Lower lobe of right lung (tissue), 2 donors: ENCODE measurements at regions not wholly inside any gene's neighbourhood (a gene's known extent, or its start where the extent isn't known, plus 50 kb on each side); places are given as distances from the start of the nearest gene placed in this dataset.
"Not testable (repeated sequence)": the region's sequence is repeated elsewhere in the genome, so short reads cannot be mapped to it uniquely, and the experiment has no call there.

ENCODE experiments used
- ATAC-seq, 2 donors: fragments of 200-7000 bp; cut with Tn5 transposase; one replicate each; pipeline ENCODE4 v1.9.1; 2020 to 2022; ENCODE audit warnings: mild to moderate bottlenecking in 2 of 2, moderate library complexity in 2 of 2
- DNase-seq: peaks from one replicate; pipeline ENCODE4 v3.0.0-alpha.2; 2020
- H3K27ac ChIP-seq: fragments of 200-600 bp; one replicate; pipeline ENCODE4 v1.8.0; 2022
- H3K27me3 ChIP-seq: fragments of 200-600 bp; one replicate; pipeline ENCODE4 v1.8.0; 2022; ENCODE audit warnings: low read depth
- H3K36me3 ChIP-seq: fragments of 200-600 bp; one replicate; pipeline ENCODE4 v1.8.0; 2022; ENCODE audit warnings: mild to moderate bottlenecking
- H3K4me1 ChIP-seq: fragments of 200-600 bp; one replicate; pipeline ENCODE4 v1.8.0; 2022
- H3K4me3 ChIP-seq: fragments of 200-600 bp; one replicate; pipeline ENCODE4 v1.8.0; 2022; ENCODE audit warnings: mild to moderate bottlenecking
- H3K9me3 ChIP-seq: fragments of 200-600 bp; one replicate; pipeline ENCODE4 v1.8.0; 2022
- CTCF ChIP-seq: fragments of 200-600 bp; IDR thresholded peaks from one replicate; pipeline ENCODE4 v1.8.0; 2022; ENCODE audit warnings: antibody characterized with exemption, mild to moderate bottlenecking
- intact Hi-C: fragments of 100-400 bp; cut with DNase I; formaldehyde crosslinking; loops from one replicate; pipeline ENCODE4 v1.11.0; 2022
- donor health status: DM: no; HTN: yes; CAD: no; lungs with severe emphysema.

GRCh38 chr2:145909766-145910165, 1389.8 kb upstream of the ZEB2 start:
- ATAC-seq, result no peak
- Histone ChIP-seq H3K27ac (no peak overlapping the region), H3K9me3 (no peaks in the 10 kb centered on the region), H3K4me1 (no peaks in the 10 kb centered on the region), H3K4me3 (no peak overlapping the region), H3K27me3 (no peaks in the 10 kb centered on the region), H3K36me3 (no peaks in the 10 kb centered on the region)
- intact Hi-C loops, result no loop called here
- no peak for DNase-seq
- no peak for TF ChIP-seq CTCF

- no peak for TF ChIP-seq CTCF
- ATAC-seq, result no peak
Measured at GRCh38 chr2:145909175-145909755, 1389.3 kb upstream of the ZEB2 start.

GRCh38 chr2:145906354-145906753, 1386.4 kb upstream of the ZEB2 start:
- intact Hi-C loops, result no loop called here
- DNase-seq, result no peak
- Histone ChIP-seq H3K36me3 (no peaks in the 10 kb centered on the region), H3K9me3 (no peaks in the 10 kb centered on the region), H3K4me1 (no peaks in the 10 kb centered on the region), H3K27ac (no peak overlapping the region), H3K4me3 (no peak overlapping the region), H3K27me3 (no peaks in the 10 kb centered on the region)
- TF ChIP-seq CTCF, result no peak
- no peak for ATAC-seq

More at GRCh38 chr2:145909175-145909755, 1389.3 kb upstream of the ZEB2 start:
- Histone ChIP-seq H3K27ac (no peak overlapping the region), H3K27me3 (no peaks in the 10 kb centered on the region), H3K9me3 (no peaks in the 10 kb centered on the region), H3K4me1 (no peaks in the 10 kb centered on the region), H3K36me3 (no peaks in the 10 kb centered on the region), H3K4me3 (no peak overlapping the region)
- DNase-seq, result no peak
- intact Hi-C loops, result no loop called here

- Histone ChIP-seq H3K27me3 (no peaks in the 10 kb centered on the region), H3K36me3 (no peaks in the 10 kb centered on the region), H3K9me3 (no peaks in the 10 kb centered on the region), H3K4me1 (no peaks in the 10 kb centered on the region), H3K27ac (no peak overlapping the region), H3K4me3 (no peak overlapping the region)
- no peak for TF ChIP-seq CTCF
- ATAC-seq (no peak), DNase-seq (no peak)
- intact Hi-C loops, result no loop called here
Measured at GRCh38 chr2:145905371-145905770, 1385.5 kb upstream of the ZEB2 start.

- H3K9me3 ChIP-seq, result no peaks in the 10 kb centered on the region
- H3K27me3 ChIP-seq, result no peaks in the 10 kb centered on the region
- intact Hi-C loops, result no loop called here
- H3K27ac ChIP-seq, result no peak overlapping the region
- no peaks in the 10 kb centered on the region for H3K4me1 ChIP-seq
- TF ChIP-seq CTCF, result no peak
- H3K4me3 ChIP-seq, result no peak overlapping the region
- ATAC-seq (no peak), DNase-seq (no peak)
- no peaks in the 10 kb centered on the region for H3K36me3 ChIP-seq
Measured at GRCh38 chr2:145897151-145897550, 1377.2 kb upstream of the ZEB2 start.

- intact Hi-C loops, result no loop called here
- Histone ChIP-seq H3K9me3 (no peaks in the 10 kb centered on the region), H3K4me3 (no peak overlapping the region), H3K27me3 (no peaks in the 10 kb centered on the region), H3K36me3 (no peaks in the 10 kb centered on the region), H3K27ac (no peak overlapping the region), H3K4me1 (no peaks in the 10 kb centered on the region)
- no peak for TF ChIP-seq CTCF
- DNase-seq (no peak), ATAC-seq (no peak)
Measured at GRCh38 chr2:145887915-145888314, 1368.0 kb upstream of the ZEB2 start.

GRCh38 chr2:145880997-145881396, 1361.1 kb upstream of the ZEB2 start:
- H3K4me3 ChIP-seq, ATAC-seq, H3K27ac ChIP-seq, intact Hi-C loops, H3K27me3 ChIP-seq, H3K9me3 ChIP-seq, H3K36me3 ChIP-seq, DNase-seq, H3K4me1 ChIP-seq: not testable (repeated sequence)
